Lower leg skin (tissue), 3 donors: ENCODE measurements at regions not wholly inside any gene's neighbourhood (a gene's known extent, or its start where the extent isn't known, plus 50 kb on each side); places are given as distances from the start of the nearest gene placed in this dataset.

ENCODE experiments used
- POLR2A ChIP-seq, 2 donors: fragments of 450-650 bp; IDR thresholded peaks; one replicate each; pipeline ENCODE4 v1.6.1; 2016 to 2017; ENCODE audit warnings: antibody characterized with exemption in 2 of 2, mild to moderate bottlenecking in 1 of 2, moderate library complexity in 1 of 2
- TF ChIP-seq, protein P1 (sequence below), 3 donors: fragments of 450-650 bp; IDR thresholded peaks; one replicate each; pipeline ENCODE4 v1.5.1; 2016; ENCODE audit warnings: antibody characterized with exemption in 3 of 3, mild to moderate bottlenecking in 3 of 3, moderate library complexity in 2 of 3

DNA sequence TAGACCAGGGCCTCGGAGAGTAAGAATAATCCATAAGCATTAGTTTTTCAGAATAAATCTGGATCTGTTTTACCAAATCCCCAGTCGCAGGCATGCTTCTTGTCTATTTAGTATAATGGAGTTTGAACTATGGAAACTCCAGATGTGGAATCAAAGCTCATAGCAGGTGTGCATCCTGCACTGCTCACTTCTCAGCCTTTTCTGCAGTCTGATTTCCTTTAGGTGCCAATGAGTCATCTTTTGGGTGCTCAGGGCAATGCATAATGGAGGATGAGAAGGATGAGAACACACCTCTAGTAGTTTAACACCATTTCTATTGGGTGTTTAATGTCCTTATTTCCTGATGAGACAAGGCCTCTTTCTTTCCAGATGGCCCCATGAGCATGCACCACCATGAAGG lies 961.2 kb downstream of the TMEM121 start:
- TF ChIP-seq, protein P1, sequence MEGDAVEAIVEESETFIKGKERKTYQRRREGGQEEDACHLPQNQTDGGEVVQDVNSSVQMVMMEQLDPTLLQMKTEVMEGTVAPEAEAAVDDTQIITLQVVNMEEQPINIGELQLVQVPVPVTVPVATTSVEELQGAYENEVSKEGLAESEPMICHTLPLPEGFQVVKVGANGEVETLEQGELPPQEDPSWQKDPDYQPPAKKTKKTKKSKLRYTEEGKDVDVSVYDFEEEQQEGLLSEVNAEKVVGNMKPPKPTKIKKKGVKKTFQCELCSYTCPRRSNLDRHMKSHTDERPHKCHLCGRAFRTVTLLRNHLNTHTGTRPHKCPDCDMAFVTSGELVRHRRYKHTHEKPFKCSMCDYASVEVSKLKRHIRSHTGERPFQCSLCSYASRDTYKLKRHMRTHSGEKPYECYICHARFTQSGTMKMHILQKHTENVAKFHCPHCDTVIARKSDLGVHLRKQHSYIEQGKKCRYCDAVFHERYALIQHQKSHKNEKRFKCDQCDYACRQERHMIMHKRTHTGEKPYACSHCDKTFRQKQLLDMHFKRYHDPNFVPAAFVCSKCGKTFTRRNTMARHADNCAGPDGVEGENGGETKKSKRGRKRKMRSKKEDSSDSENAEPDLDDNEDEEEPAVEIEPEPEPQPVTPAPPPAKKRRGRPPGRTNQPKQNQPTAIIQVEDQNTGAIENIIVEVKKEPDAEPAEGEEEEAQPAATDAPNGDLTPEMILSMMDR (IDR thresholded peaks at IDR 0.05): no peak
- TF ChIP-seq POLR2A (IDR thresholded peaks at IDR 0.05): no peak
